H9 (cell line): ENCODE measurements at regions not wholly inside any gene's neighbourhood (a gene's known extent, or its start where the extent isn't known, plus 50 kb on each side); places are given as distances from the start of the nearest gene placed in this dataset.

ENCODE experiments used
- DNase-seq: peaks from one replicate; pipeline ENCODE4 v3.0.0-alpha.2; 2017
- H2AFZ ChIP-seq: one replicate; pipeline ENCODE4 v1.6.1; 2013; ENCODE audit warnings: mild to moderate bottlenecking, low read length, control low read depth, moderate library complexity
- H2AK5ac ChIP-seq: 2 replicates; pipeline ENCODE4 v1.6.1; 2013; ENCODE audit warnings: low read length, control low read depth, mixed read lengths; ENCODE audit not compliant: insufficient read length
- H2BK120ac ChIP-seq: one replicate; pipeline ENCODE4 v1.6.1; 2013; ENCODE audit warnings: low read depth, mild to moderate bottlenecking, low read length, control low read depth, inconsistent platforms; ENCODE audit not compliant: poor library complexity, severe bottlenecking
- H2BK12ac ChIP-seq: 2 replicates; pipeline ENCODE4 v1.6.1; 2013; ENCODE audit warnings: low read length, control low read depth, mixed read lengths, low read depth; ENCODE audit not compliant: insufficient read length
- H2BK15ac ChIP-seq: 2 replicates; pipeline ENCODE4 v1.6.1; 2013; ENCODE audit warnings: low read depth, low read length, control low read depth
- H2BK20ac ChIP-seq: one replicate; pipeline ENCODE4 v1.6.1; 2013; ENCODE audit warnings: low read depth, mild to moderate bottlenecking, low read length, control low read depth, inconsistent platforms; ENCODE audit not compliant: poor library complexity, severe bottlenecking
- H2BK5ac ChIP-seq: 2 replicates; pipeline ENCODE4 v1.6.1; 2013; ENCODE audit warnings: low read length, control low read depth, mixed read lengths; ENCODE audit not compliant: insufficient read length
- H3K14ac ChIP-seq: 2 replicates; pipeline ENCODE4 v1.6.1; 2013; ENCODE audit warnings: low read length, control low read depth; ENCODE audit not compliant: insufficient read depth
- H3K18ac ChIP-seq: 2 replicates; pipeline ENCODE4 v1.6.1; 2013; ENCODE audit warnings: low read depth, mild to moderate bottlenecking, mixed read lengths, low read length, control low read depth; ENCODE audit not compliant: insufficient read length
- H3K23ac ChIP-seq: 2 replicates; pipeline ENCODE4 v1.6.1; 2013; ENCODE audit warnings: low read length, control low read depth, mixed read lengths, low read depth; ENCODE audit not compliant: insufficient read length
- H3K23me2 ChIP-seq: 2 replicates; pipeline ENCODE4 v1.6.1; 2013; ENCODE audit warnings: low read depth, mild to moderate bottlenecking, mixed read lengths, low read length, control low read depth; ENCODE audit not compliant: insufficient read length, poor library complexity, severe bottlenecking
- H3K27ac ChIP-seq: 2 replicates; pipeline ENCODE4 v1.5.1; 2013; ENCODE audit warnings: low read length, control low read depth, mixed read lengths, low read depth; ENCODE audit not compliant: insufficient read length
- H3K27me3 ChIP-seq: 2 replicates; pipeline ENCODE4 v1.6.1; 2013; ENCODE audit warnings: low read length, control low read depth, inconsistent platforms; ENCODE audit not compliant: insufficient read depth
- H3K4ac ChIP-seq: 2 replicates; pipeline ENCODE4 v1.6.1; 2013; ENCODE audit warnings: low read depth, mild to moderate bottlenecking, control low read depth, inconsistent platforms, low read length, moderate library complexity
- H3K4me1 ChIP-seq: 2 replicates; pipeline ENCODE4 v1.6.1; 2013; ENCODE audit warnings: low read length, control low read depth, inconsistent platforms; ENCODE audit not compliant: insufficient read depth
- H3K4me2 ChIP-seq: 2 replicates; pipeline ENCODE4 v1.6.1; 2013; ENCODE audit warnings: low read length, control low read depth, mixed read lengths; ENCODE audit not compliant: insufficient read length, insufficient read depth
- H3K56ac ChIP-seq: 2 replicates; pipeline ENCODE4 v1.6.1; 2013; ENCODE audit warnings: low read depth, mild to moderate bottlenecking, mixed read lengths, low read length, control low read depth; ENCODE audit not compliant: insufficient read length
- H3K79me1 ChIP-seq: 2 replicates; pipeline ENCODE4 v1.6.1; 2013; ENCODE audit warnings: low read depth, mild to moderate bottlenecking, moderate library complexity, low read length, control low read depth, inconsistent platforms; ENCODE audit not compliant: insufficient read depth, poor library complexity, severe bottlenecking
- H3K79me2 ChIP-seq: 2 replicates; pipeline ENCODE4 v1.6.1; 2013; ENCODE audit warnings: low read length, control low read depth, inconsistent platforms; ENCODE audit not compliant: insufficient read depth
- H3K9ac ChIP-seq: 2 replicates; pipeline ENCODE4 v1.6.1; 2013; ENCODE audit warnings: low read length, control low read depth, mixed read lengths; ENCODE audit not compliant: insufficient read length; ENCODE audit errors: extremely low read depth
- H3K9me3 ChIP-seq: one replicate; pipeline ENCODE4 v1.6.1; 2013; ENCODE audit warnings: low read depth, low read length, inconsistent platforms; ENCODE audit not compliant: control insufficient read depth
- H3T11ph ChIP-seq: one replicate; pipeline ENCODE4 v1.6.1; 2013; ENCODE audit warnings: mild to moderate bottlenecking, low read length, control low read depth, inconsistent platforms
- H4K20me1 ChIP-seq: one replicate; pipeline ENCODE4 v1.6.1; 2013; ENCODE audit not compliant: control insufficient read depth, insufficient read length, insufficient read depth
- H4K5ac ChIP-seq: 2 replicates; pipeline ENCODE4 v1.6.1; 2013; ENCODE audit warnings: low read depth, mild to moderate bottlenecking, mixed read lengths, low read length, control low read depth; ENCODE audit not compliant: insufficient read length
- H4K8ac ChIP-seq: replicated peaks from 2 replicates; pipeline ENCODE4 v1.6.1; 2013; ENCODE audit warnings: low read length, control low read depth, mixed read lengths, low read depth; ENCODE audit not compliant: insufficient read length
- H4K91ac ChIP-seq: 2 replicates; pipeline ENCODE4 v1.6.1; 2013; ENCODE audit warnings: low read depth, mild to moderate bottlenecking, moderate library complexity, mixed read lengths, low read length, control low read depth; ENCODE audit not compliant: insufficient read length
- H3K27ac Mint-ChIP-seq, 3 experiments: 2 replicates in 2 of 3; 3 replicates in 1 of 3; pipeline ENCODE4 v1.8.0; 2020 to 2021; ENCODE audit warnings: mixed read lengths in 3 of 3, mild to moderate bottlenecking in 1 of 3, moderate library complexity in 1 of 3
- H3K27me3 Mint-ChIP-seq: 2 replicates; pipeline ENCODE4 v1.8.0; 2021; ENCODE audit warnings: low read depth, mild to moderate bottlenecking, moderate library complexity, mixed read lengths
- H3K36me3 Mint-ChIP-seq, 3 experiments: 2 replicates in 2 of 3; 3 replicates in 1 of 3; pipeline ENCODE4 v1.8.0; 2020 to 2021; ENCODE audit warnings: low read depth in 3 of 3, mixed read lengths in 3 of 3; ENCODE audit not compliant: insufficient read depth in 1 of 3
- H3K4me1 Mint-ChIP-seq, 2 experiments: 2 replicates each; pipeline ENCODE4 v1.8.0; 2020; ENCODE audit warnings: mixed read lengths in 2 of 2
- H3K4me3 Mint-ChIP-seq, 2 experiments: 2 replicates in 1 of 2; 3 replicates in 1 of 2; pipeline ENCODE4 v1.8.0; 2020 to 2021; ENCODE audit warnings: mild to moderate bottlenecking in 2 of 2, mixed read lengths in 2 of 2, moderate library complexity in 1 of 2
- H3K9me3 Mint-ChIP-seq, 2 experiments: 2 replicates in 1 of 2; 3 replicates in 1 of 2; pipeline ENCODE4 v1.8.0; 2020; ENCODE audit warnings: mild to moderate bottlenecking in 2 of 2, mixed read lengths in 2 of 2, moderate library complexity in 1 of 2
- WGBS: extraction: QIAGEN DNeasy Blood & Tissue Kit; methylation state at CpG from one replicate; pipeline ENCODE4 v1.1.7; 2013; ENCODE audit warnings: missing lambda C conversion rate, low lambda C conversion rate, mixed read lengths; ENCODE audit not compliant: insufficient read length; ENCODE audit errors: extremely low coverage; 5-methylcytosine and 5-hydroxymethylcytosine counted together
- TF ChIP-seq, protein P1 (sequence below): fragments of 200-600 bp; sonication (generic); conservative IDR thresholded peaks from 3 replicates; pipeline ENCODE4 v1.8.0; 2021; ENCODE audit warnings: antibody characterized with exemption, mild to moderate bottlenecking

DNA sequence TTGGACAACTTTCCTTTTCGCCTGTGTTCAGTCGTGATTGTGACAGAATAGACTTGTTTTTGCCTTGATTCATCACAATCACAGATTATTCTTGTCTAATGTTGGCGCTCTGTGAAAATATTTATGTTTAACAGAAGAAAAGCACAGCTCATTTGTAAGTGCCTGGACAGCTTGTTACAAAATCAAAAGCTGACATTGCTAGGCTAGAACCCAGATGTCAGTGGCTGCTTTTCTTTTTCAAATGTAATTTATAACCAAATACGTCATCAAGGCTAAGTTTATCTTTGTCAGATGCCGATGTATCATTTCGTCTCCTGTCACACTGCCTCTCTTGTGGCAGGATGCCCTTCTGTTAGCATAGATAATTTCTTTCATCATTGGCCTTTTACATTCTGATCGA is 1227.3 kb downstream of the PLA2G4A start:
- H2AK5ac ChIP-seq: no peak overlapping the region
- H4K20me1 ChIP-seq: no peaks in the 10 kb centered on the region
- TF ChIP-seq, protein P1, sequence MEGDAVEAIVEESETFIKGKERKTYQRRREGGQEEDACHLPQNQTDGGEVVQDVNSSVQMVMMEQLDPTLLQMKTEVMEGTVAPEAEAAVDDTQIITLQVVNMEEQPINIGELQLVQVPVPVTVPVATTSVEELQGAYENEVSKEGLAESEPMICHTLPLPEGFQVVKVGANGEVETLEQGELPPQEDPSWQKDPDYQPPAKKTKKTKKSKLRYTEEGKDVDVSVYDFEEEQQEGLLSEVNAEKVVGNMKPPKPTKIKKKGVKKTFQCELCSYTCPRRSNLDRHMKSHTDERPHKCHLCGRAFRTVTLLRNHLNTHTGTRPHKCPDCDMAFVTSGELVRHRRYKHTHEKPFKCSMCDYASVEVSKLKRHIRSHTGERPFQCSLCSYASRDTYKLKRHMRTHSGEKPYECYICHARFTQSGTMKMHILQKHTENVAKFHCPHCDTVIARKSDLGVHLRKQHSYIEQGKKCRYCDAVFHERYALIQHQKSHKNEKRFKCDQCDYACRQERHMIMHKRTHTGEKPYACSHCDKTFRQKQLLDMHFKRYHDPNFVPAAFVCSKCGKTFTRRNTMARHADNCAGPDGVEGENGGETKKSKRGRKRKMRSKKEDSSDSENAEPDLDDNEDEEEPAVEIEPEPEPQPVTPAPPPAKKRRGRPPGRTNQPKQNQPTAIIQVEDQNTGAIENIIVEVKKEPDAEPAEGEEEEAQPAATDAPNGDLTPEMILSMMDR: no peak
- no peak overlapping the region for H3K4me3 Mint-ChIP-seq
- H3K27me3 Mint-ChIP-seq: no peaks in the 10 kb centered on the region
- H3K18ac ChIP-seq: no peak overlapping the region
- no peak overlapping the region for H3K9ac ChIP-seq
- no peak overlapping the region for H4K8ac ChIP-seq
- H3K9me3 Mint-ChIP-seq: peaks cover 5 to 7% of the 10 kb centered on the region in 2 experiments
- no peaks in the 10 kb centered on the region for H3K9me3 ChIP-seq
- H3T11ph ChIP-seq: no peak overlapping the region
- H3K27ac ChIP-seq: no peak overlapping the region
- H3K36me3 Mint-ChIP-seq: peaks cover 0 to 4% (median 1%) of the 10 kb centered on the region in 3 experiments; a peak in 2 of 7 replicates
- H4K5ac ChIP-seq: no peak overlapping the region
- no peak overlapping the region for H2BK12ac ChIP-seq
- no peak overlapping the region for H3K56ac ChIP-seq
- H3K79me1 ChIP-seq: no peaks in the 10 kb centered on the region
- H3K4ac ChIP-seq: no peak overlapping the region
- no peak overlapping the region for H3K27ac Mint-ChIP-seq
- no peaks in the 10 kb centered on the region for H3K4me1 ChIP-seq
- no peak overlapping the region for H2BK20ac ChIP-seq
- no peak for DNase-seq
- H3K23ac ChIP-seq: no peak overlapping the region
- no peaks in the 10 kb centered on the region for H3K23me2 ChIP-seq
- H4K91ac ChIP-seq: no peak overlapping the region
- H2BK120ac ChIP-seq: no peak overlapping the region
- H3K4me1 Mint-ChIP-seq: no peaks in the 10 kb centered on the region
- H2BK5ac ChIP-seq: no peak overlapping the region
- no CpG with 5 or more reads among the region's 7 CpGs for WGBS
- no peak overlapping the region for H3K14ac ChIP-seq
- no peak overlapping the region for H3K4me2 ChIP-seq
- no peaks in the 10 kb centered on the region for H3K27me3 ChIP-seq
- H2BK15ac ChIP-seq: no peak overlapping the region
- H3K79me2 ChIP-seq: no peaks in the 10 kb centered on the region
- H2AFZ ChIP-seq: no peak overlapping the region
